ENCODE measurements at regions not wholly inside any gene's neighbourhood (a gene's known extent, or its start where the extent isn't known, plus 50 kb on each side); places are given as distances from the start of the nearest gene placed in this dataset.
A peak's percentile ranks its signal among the peaks of the same experiment; 100 is the strongest.

- DNase-seq: no peak
Observed at GRCh38 chr11:129324533-129325175, 51.0 kb upstream of the BARX2 start.

GRCh38 chr11:129323896-129324502 is 51.6 kb upstream of the BARX2 start:
- DNase-seq: peak; percentile 89 to 93

GRCh38 chr11:129322941-129323340 is 52.7 kb upstream of the BARX2 start:
- DNase-seq: no peak

GRCh38 chr11:129321076-129321475 is 54.6 kb upstream of the BARX2 start:
- DNase-seq: no peak

- no peak for DNase-seq
Observed at GRCh38 chr11:129320494-129320893, 55.2 kb upstream of the BARX2 start.

GRCh38 chr11:129319751-129320150 is 55.9 kb upstream of the BARX2 start:
- DNase-seq: no peak

- no peak for DNase-seq
Observed at GRCh38 chr11:129319201-129319600, 56.4 kb upstream of the BARX2 start.

- peak; percentile 24 to 48 for DNase-seq
Observed at GRCh38 chr11:129317571-129317970, 58.1 kb upstream of the BARX2 start.

- no peak for DNase-seq
Observed at GRCh38 chr11:129316781-129317180, 58.9 kb upstream of the BARX2 start.

- DNase-seq: no peak
Observed at GRCh38 chr11:129315781-129316579, 59.7 kb upstream of the BARX2 start.

GRCh38 chr11:129314371-129314770 is 61.3 kb upstream of the BARX2 start:
- DNase-seq: peak; percentile 64 to 83

- DNase-seq: no peak
Observed at GRCh38 chr11:129313541-129314297, 61.9 kb upstream of the BARX2 start.

- DNase-seq: no peak
Observed at GRCh38 chr11:129312730-129313503, 62.7 kb upstream of the BARX2 start.

- no peak for DNase-seq
Observed at GRCh38 chr11:129308241-129308865, 67.3 kb upstream of the BARX2 start.

GRCh38 chr11:129307162-129307561 is 68.5 kb upstream of the BARX2 start:
- no peak for DNase-seq

- DNase-seq: no peak
Observed at GRCh38 chr11:129302386-129303101, 73.1 kb upstream of the BARX2 start.

GRCh38 chr11:129300099-129300498 is 75.5 kb upstream of the BARX2 start:
- DNase-seq: no peak

GRCh38 chr11:129298988-129299387 is 76.7 kb upstream of the BARX2 start:
- DNase-seq: no peak

- no peak for DNase-seq
Observed at GRCh38 chr11:129295746-129296145, 79.9 kb upstream of the BARX2 start.

- DNase-seq: no peak
Observed at GRCh38 chr11:129292771-129293170, 82.9 kb upstream of the BARX2 start.

GRCh38 chr11:129292092-129292491 is 83.6 kb upstream of the BARX2 start:
- no peak for DNase-seq
